ENCODE measurements at regions not wholly inside any gene's neighbourhood (a gene's known extent, or its start where the extent isn't known, plus 50 kb on each side); places are given as distances from the start of the nearest gene placed in this dataset.

GRCh38 chr10:44557596-44558191 lies 172.8 kb upstream of the CXCL12 start:
- no peaks in the 10 kb centered on the region for H4K20me1 ChIP-seq (ENCODE audit: insufficient read depth)
- CTCF ChIA-PET: no interaction called here

GRCh38 chr10:44558521-44558920 lies 173.6 kb upstream of the CXCL12 start:
- DNase-seq: no peak
- no peak overlapping the region for H3K27ac ChIP-seq
- H4K20me1 ChIP-seq (ENCODE audit: insufficient read depth): no peaks in the 10 kb centered on the region
- ChIA-PET CTCF (no interaction called here), POLR2A (ENCODE audit: unreplicated experiment) (no interaction called here)
- TF ChIP-seq, protein P1, sequence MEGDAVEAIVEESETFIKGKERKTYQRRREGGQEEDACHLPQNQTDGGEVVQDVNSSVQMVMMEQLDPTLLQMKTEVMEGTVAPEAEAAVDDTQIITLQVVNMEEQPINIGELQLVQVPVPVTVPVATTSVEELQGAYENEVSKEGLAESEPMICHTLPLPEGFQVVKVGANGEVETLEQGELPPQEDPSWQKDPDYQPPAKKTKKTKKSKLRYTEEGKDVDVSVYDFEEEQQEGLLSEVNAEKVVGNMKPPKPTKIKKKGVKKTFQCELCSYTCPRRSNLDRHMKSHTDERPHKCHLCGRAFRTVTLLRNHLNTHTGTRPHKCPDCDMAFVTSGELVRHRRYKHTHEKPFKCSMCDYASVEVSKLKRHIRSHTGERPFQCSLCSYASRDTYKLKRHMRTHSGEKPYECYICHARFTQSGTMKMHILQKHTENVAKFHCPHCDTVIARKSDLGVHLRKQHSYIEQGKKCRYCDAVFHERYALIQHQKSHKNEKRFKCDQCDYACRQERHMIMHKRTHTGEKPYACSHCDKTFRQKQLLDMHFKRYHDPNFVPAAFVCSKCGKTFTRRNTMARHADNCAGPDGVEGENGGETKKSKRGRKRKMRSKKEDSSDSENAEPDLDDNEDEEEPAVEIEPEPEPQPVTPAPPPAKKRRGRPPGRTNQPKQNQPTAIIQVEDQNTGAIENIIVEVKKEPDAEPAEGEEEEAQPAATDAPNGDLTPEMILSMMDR (conservative IDR thresholded peaks at IDR 0.05): no peak
- TF ChIP-seq EZH2 (IDR thresholded peaks at IDR 0.05; ENCODE audit: low read depth): no peak
- H3K4me3 ChIP-seq: no peak overlapping the region
- H3K4me2 ChIP-seq: no peak overlapping the region
- no peaks in the 10 kb centered on the region for H3K4me1 ChIP-seq (replicated peaks; ENCODE audit: insufficient read depth)
- no peaks in the 10 kb centered on the region for H3K9me2 ChIP-seq (ENCODE audit: insufficient read depth)
- H3K36me3 ChIP-seq (ENCODE audit: low read depth): no peaks in the 10 kb centered on the region
- H3K79me2 ChIP-seq (ENCODE audit: low read depth): no peaks in the 10 kb centered on the region
- BruUV-seq (replicated peaks): no TSS peak
- intact Hi-C loops (cut with micrococcal nuclease; ENCODE audit: unreplicated experiment): no loop called here
- H3K9me3 ChIP-seq (ENCODE audit: insufficient read depth, low read depth): no peaks in the 10 kb centered on the region
- H3K27me3 ChIP-seq (ENCODE audit: insufficient read depth, low read depth): peaks cover 87% of the 10 kb centered on the region
- no peaks in the 10 kb centered on the region for H3F3A ChIP-seq (ENCODE audit: insufficient read depth, low read depth)
- H2AFZ ChIP-seq: no peak overlapping the region

More at GRCh38 chr10:44557596-44558191, 172.8 kb upstream of the CXCL12 start:
- no peaks in the 10 kb centered on the region for H3K4me1 ChIP-seq (replicated peaks; ENCODE audit: insufficient read depth)
- DNase-seq: no peak
- BruUV-seq (replicated peaks): no TSS peak
- H3K9me2 ChIP-seq (ENCODE audit: insufficient read depth): no peaks in the 10 kb centered on the region
- H3K27me3 ChIP-seq (ENCODE audit: insufficient read depth, low read depth): peaks cover 87% of the 10 kb centered on the region
- no peak overlapping the region for H2AFZ ChIP-seq
- H3K9me3 ChIP-seq (ENCODE audit: insufficient read depth, low read depth): no peaks in the 10 kb centered on the region
- intact Hi-C loops (cut with micrococcal nuclease; ENCODE audit: unreplicated experiment): no loop called here
- no peaks in the 10 kb centered on the region for H3K79me2 ChIP-seq (ENCODE audit: low read depth)
- TF ChIP-seq, protein P1 (conservative IDR thresholded peaks at IDR 0.05): no peak
- TF ChIP-seq EZH2 (IDR thresholded peaks at IDR 0.05; ENCODE audit: low read depth): no peak
- H3K27ac ChIP-seq: no peak overlapping the region
- no peaks in the 10 kb centered on the region for H3K36me3 ChIP-seq (ENCODE audit: low read depth)
- H3K4me3 ChIP-seq: no peak overlapping the region
- H3F3A ChIP-seq (ENCODE audit: insufficient read depth, low read depth): no peaks in the 10 kb centered on the region
- POLR2A ChIA-PET (ENCODE audit: unreplicated experiment): no interaction called here
- no peak overlapping the region for H3K4me2 ChIP-seq

DNA sequence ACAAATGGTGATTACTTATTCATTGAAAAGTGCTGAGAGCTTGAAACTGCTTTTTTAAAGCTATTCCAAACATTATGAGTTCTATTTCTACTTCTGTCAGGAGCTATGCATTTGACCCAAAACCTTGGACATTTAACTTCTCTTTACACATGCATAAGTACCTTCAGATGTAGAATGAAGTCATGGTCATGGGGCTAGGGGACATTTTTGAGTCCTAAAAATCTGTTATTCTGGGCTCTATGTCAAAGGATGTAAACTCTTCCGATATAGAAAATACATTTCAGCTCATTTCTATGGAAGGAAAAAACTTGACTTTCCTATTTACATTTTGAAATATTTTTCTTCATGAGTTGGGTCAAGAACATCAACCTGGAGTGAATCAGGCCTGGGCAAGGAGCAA lies 179.5 kb upstream of the CXCL12 start:
- peaks cover 45% of the 10 kb centered on the region for H3K27me3 ChIP-seq (ENCODE audit: insufficient read depth, low read depth)
- no TSS peak for BruUV-seq (replicated peaks)
- POLR2A ChIA-PET (ENCODE audit: unreplicated experiment): no interaction called here

More for the DNA sequence above, 179.5 kb upstream of the CXCL12 start:
- intact Hi-C loops (cut with micrococcal nuclease; ENCODE audit: unreplicated experiment): no loop called here
- no peak overlapping the region for H3K4me3 ChIP-seq
- no peaks in the 10 kb centered on the region for H3K79me2 ChIP-seq (ENCODE audit: low read depth)
- no peaks in the 10 kb centered on the region for H3K9me2 ChIP-seq (ENCODE audit: insufficient read depth)
- no peaks in the 10 kb centered on the region for H4K20me1 ChIP-seq (ENCODE audit: insufficient read depth)
- no peak overlapping the region for H3K4me2 ChIP-seq
- no peak for TF ChIP-seq EZH2 (IDR thresholded peaks at IDR 0.05; ENCODE audit: low read depth)
- TF ChIP-seq, protein P1 (conservative IDR thresholded peaks at IDR 0.05): no peak
- H3K27ac ChIP-seq: no peak overlapping the region
- CTCF ChIA-PET: no interaction called here
- H3K4me1 ChIP-seq (replicated peaks; ENCODE audit: insufficient read depth): no peaks in the 10 kb centered on the region
- DNase-seq: no peak
- no peaks in the 10 kb centered on the region for H3F3A ChIP-seq (ENCODE audit: insufficient read depth, low read depth)
- H3K9me3 ChIP-seq (ENCODE audit: insufficient read depth, low read depth): no peaks in the 10 kb centered on the region
- H3K36me3 ChIP-seq (ENCODE audit: low read depth): no peaks in the 10 kb centered on the region
- H2AFZ ChIP-seq: no peak overlapping the region

All from PC-9 (cell line).